OCI-LY7 (cell line): ENCODE measurements at regions not wholly inside any gene's neighbourhood (a gene's known extent, or its start where the extent isn't known, plus 50 kb on each side); places are given as distances from the start of the nearest gene placed in this dataset.

Source experiments
- EZH2phosphoT487 ChIP-seq: fragments of 200-600 bp; sonication (generic); IDR thresholded peaks from 2 replicates; pipeline ENCODE4 v1.6.1; 2018; ENCODE audit warnings: low read depth, borderline replicate concordance, mild to moderate bottlenecking, mixed run types, antibody characterized with exemption, low read length, moderate library complexity, mixed read lengths
- TF ChIP-seq, protein P1 (sequence below): fragments of 200-600 bp; sonication (generic); conservative IDR thresholded peaks from 2 replicates; pipeline ENCODE4 v1.5.1; 2014; ENCODE audit warnings: mild to moderate bottlenecking, antibody characterized with exemption, low read length, moderate library complexity, mixed read lengths

DNA sequence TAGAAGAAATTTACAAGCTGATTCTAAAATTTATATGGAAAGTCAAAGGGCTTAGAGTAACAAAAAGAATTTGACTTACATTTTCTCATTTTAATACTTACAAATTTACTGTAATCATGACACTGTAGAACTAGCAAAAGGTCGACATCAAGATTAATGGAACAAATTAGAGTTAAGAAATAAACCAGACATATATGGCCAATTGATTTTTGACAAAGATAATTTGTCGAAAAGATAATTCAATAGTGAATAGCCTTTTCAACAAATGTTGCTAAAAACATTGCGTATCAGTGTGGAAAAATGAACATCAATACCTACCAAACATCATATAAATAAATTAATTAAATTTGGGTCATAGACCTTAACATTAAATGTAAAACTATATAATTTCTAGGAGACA is 955.5 kb upstream of the AUTS2 start:
- TF ChIP-seq, protein P1, sequence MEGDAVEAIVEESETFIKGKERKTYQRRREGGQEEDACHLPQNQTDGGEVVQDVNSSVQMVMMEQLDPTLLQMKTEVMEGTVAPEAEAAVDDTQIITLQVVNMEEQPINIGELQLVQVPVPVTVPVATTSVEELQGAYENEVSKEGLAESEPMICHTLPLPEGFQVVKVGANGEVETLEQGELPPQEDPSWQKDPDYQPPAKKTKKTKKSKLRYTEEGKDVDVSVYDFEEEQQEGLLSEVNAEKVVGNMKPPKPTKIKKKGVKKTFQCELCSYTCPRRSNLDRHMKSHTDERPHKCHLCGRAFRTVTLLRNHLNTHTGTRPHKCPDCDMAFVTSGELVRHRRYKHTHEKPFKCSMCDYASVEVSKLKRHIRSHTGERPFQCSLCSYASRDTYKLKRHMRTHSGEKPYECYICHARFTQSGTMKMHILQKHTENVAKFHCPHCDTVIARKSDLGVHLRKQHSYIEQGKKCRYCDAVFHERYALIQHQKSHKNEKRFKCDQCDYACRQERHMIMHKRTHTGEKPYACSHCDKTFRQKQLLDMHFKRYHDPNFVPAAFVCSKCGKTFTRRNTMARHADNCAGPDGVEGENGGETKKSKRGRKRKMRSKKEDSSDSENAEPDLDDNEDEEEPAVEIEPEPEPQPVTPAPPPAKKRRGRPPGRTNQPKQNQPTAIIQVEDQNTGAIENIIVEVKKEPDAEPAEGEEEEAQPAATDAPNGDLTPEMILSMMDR = no peak
- TF ChIP-seq EZH2phosphoT487 = no peak
